H1 (cell line): ENCODE measurements at regions not wholly inside any gene's neighbourhood (a gene's known extent, or its start where the extent isn't known, plus 50 kb on each side); places are given as distances from the start of the nearest gene placed in this dataset.

Experiments
- CTCF ChIA-PET: fragments of 300-600 bp; sonication (Branson Sonifier 250); formaldehyde crosslinking; loops from one replicate; lab custom pipeline; 2021; ENCODE audit not compliant: partially characterized antibody; lab: Charles Lee
- POLR2A ChIA-PET: fragments of 300-600 bp; sonication (Branson Sonifier 250); formaldehyde crosslinking; loops from one replicate; lab custom pipeline; 2021; ENCODE audit warnings: inconsistent platforms; ENCODE audit not compliant: partially characterized antibody; lab: Charles Lee
- DNase-seq, 2 experiments: peaks; one replicate each; pipeline versions ENCODE4 v3.0.0 to v3.0.0-alpha.2; 2010 to 2022; ENCODE audit warnings: low spot score in 2 of 2, low read depth in 1 of 2, mixed read lengths in 1 of 2
- FAIRE-seq: peaks from 2 replicates; lab custom pipeline; 2011; peaks lifted over from hg19 to GRCh38; lab: Jason Lieb, UNC
- H2AFZ ChIP-seq: 2 replicates; pipeline ENCODE4 v1.8.1; 2012; ENCODE audit warnings: low read length, inconsistent platforms
- H2AK5ac ChIP-seq: 2 replicates; pipeline ENCODE4 v1.6.1; 2013; ENCODE audit warnings: low read depth, low read length
- H2BK120ac ChIP-seq: replicated peaks from 2 replicates; pipeline ENCODE3; 2013; ENCODE audit warnings: low read depth, low read length, inconsistent platforms
- H2BK12ac ChIP-seq: 2 replicates; pipeline ENCODE4 v1.6.1; 2013; ENCODE audit warnings: low read depth, low read length
- H2BK15ac ChIP-seq: 2 replicates; pipeline ENCODE4 v1.6.1; 2013; ENCODE audit warnings: low read length
- H2BK20ac ChIP-seq: 2 replicates; pipeline ENCODE4 v1.6.1; 2013; ENCODE audit warnings: low read length
- H2BK5ac ChIP-seq: 2 replicates; pipeline ENCODE4 v1.6.1; 2013; ENCODE audit warnings: low read depth, low read length
- H3K14ac ChIP-seq: 2 replicates; pipeline ENCODE4 v1.6.1; 2013; ENCODE audit warnings: inconsistent platforms; ENCODE audit not compliant: insufficient read length
- H3K18ac ChIP-seq: 2 replicates; pipeline ENCODE4 v1.6.1; 2013; ENCODE audit warnings: low read length; ENCODE audit errors: extremely low read depth
- H3K23ac ChIP-seq: 2 replicates; pipeline ENCODE4 v1.6.1; 2013; ENCODE audit warnings: inconsistent platforms; ENCODE audit not compliant: insufficient read length
- H3K23me2 ChIP-seq: 2 replicates; pipeline ENCODE4 v1.6.1; 2013; ENCODE audit warnings: low read depth, low read length
- H3K27ac ChIP-seq: 2 replicates; pipeline ENCODE4 v1.6.1; 2011; ENCODE audit warnings: low read depth, low read length, inconsistent platforms
- H3K27me3 ChIP-seq, 4 experiments: replicated peaks in 1 of 4; 1 replicate in 1 of 4; 2 replicates in 3 of 4; pipeline versions ENCODE4 v1.6.1 to v1.8.1; 2011 to 2013; ENCODE audit warnings: low read length in 3 of 4, mild to moderate bottlenecking in 3 of 4, inconsistent platforms in 2 of 4, mixed read lengths in 2 of 4, moderate library complexity in 1 of 4; ENCODE audit not compliant: control insufficient read depth in 3 of 4, insufficient read depth in 3 of 4; ENCODE audit errors: extremely low read depth in 1 of 4
- H3K36me3 ChIP-seq, 4 experiments: 2 replicates each; pipeline versions ENCODE4 v1.6.1 to v1.8.1; 2011 to 2013; ENCODE audit warnings: mild to moderate bottlenecking in 4 of 4, low read length in 3 of 4, moderate library complexity in 2 of 4, control low read depth in 1 of 4, inconsistent platforms in 1 of 4; ENCODE audit not compliant: insufficient read depth in 4 of 4, control insufficient read depth in 2 of 4
- H3K4ac ChIP-seq: replicated peaks from 2 replicates; pipeline ENCODE3; 2013; ENCODE audit warnings: low read length, low read depth, mixed read lengths, inconsistent platforms; ENCODE audit not compliant: insufficient read length
- H3K4me1 ChIP-seq, 4 experiments: replicated peaks in 1 of 4; 1 replicate in 1 of 4; 2 replicates in 3 of 4; pipeline versions ENCODE4 v1.6.1 to v1.8.1; 2011 to 2013; ENCODE audit warnings: low read length in 3 of 4, inconsistent platforms in 2 of 4, mixed read lengths in 1 of 4; ENCODE audit not compliant: insufficient read depth in 4 of 4, control insufficient read depth in 3 of 4
- H3K4me2 ChIP-seq, 2 experiments: 2 replicates each; pipeline versions ENCODE4 v1.6.1 to v1.8.1; 2011 to 2013; ENCODE audit warnings: low read depth in 2 of 2, low read length in 2 of 2, control low read depth in 1 of 2, inconsistent platforms in 1 of 2, mild to moderate bottlenecking in 1 of 2; ENCODE audit not compliant: insufficient read depth in 1 of 2
- H3K4me3 ChIP-seq, 4 experiments: fragments of 200-600, 300-600 bp in 1 of 4; sonication (generic), shearing (Covaris generic), sonication (Bioruptor Twin) in 1 of 4; 2 replicates each; pipeline versions ENCODE4 v1.5.1 to v1.8.1; 2011 to 2016; ENCODE audit warnings: low read length in 4 of 4, low read depth in 3 of 4, control low read depth in 2 of 4, inconsistent platforms in 2 of 4, mild to moderate bottlenecking in 2 of 4, mixed read lengths in 1 of 4, moderate library complexity in 1 of 4; ENCODE audit not compliant: insufficient read depth in 2 of 4; ENCODE audit errors: extremely low read depth in 1 of 4
- H3K56ac ChIP-seq: replicated peaks from 2 replicates; pipeline ENCODE3; 2013; ENCODE audit warnings: low read depth, mild to moderate bottlenecking, mixed read lengths, low read length, inconsistent platforms; ENCODE audit not compliant: insufficient read length
- H3K79me1 ChIP-seq: 2 replicates; pipeline ENCODE4 v1.6.1; 2013; ENCODE audit warnings: low read depth, low read length, control low read depth
- H3K79me2 ChIP-seq, 2 experiments: 2 replicates each; pipeline versions ENCODE4 v1.6.1 to v1.8.1; 2012 to 2013; ENCODE audit warnings: low read length in 2 of 2, mild to moderate bottlenecking in 2 of 2, inconsistent platforms in 1 of 2; ENCODE audit not compliant: insufficient read depth in 2 of 2, control insufficient read depth in 1 of 2
- H3K9ac ChIP-seq, 4 experiments: replicated peaks in 1 of 4; 1 replicate in 1 of 4; 2 replicates in 3 of 4; pipeline versions ENCODE4 v1.6.1 to v1.8.1; 2011 to 2013; ENCODE audit warnings: low read depth in 3 of 4, low read length in 3 of 4, control low read depth in 2 of 4, mild to moderate bottlenecking in 2 of 4, moderate library complexity in 2 of 4, inconsistent platforms in 1 of 4; ENCODE audit errors: extremely low read depth in 1 of 4
- H3K9me3 ChIP-seq, 2 experiments: 2 replicates each; pipeline versions ENCODE4 v1.6.1 to v1.8.1; 2012 to 2013; ENCODE audit warnings: mild to moderate bottlenecking in 2 of 2, moderate library complexity in 2 of 2, control low read depth in 1 of 2, inconsistent platforms in 1 of 2, low read depth in 1 of 2, low read length in 1 of 2, mixed read lengths in 1 of 2; ENCODE audit not compliant: insufficient read depth in 2 of 2
- H4K20me1 ChIP-seq, 2 experiments: replicated peaks in 1 of 2; 2 replicates each; pipeline versions ENCODE3 to v1.8.1; 2011 to 2013; ENCODE audit warnings: inconsistent platforms in 2 of 2, low read length in 2 of 2, mild to moderate bottlenecking in 1 of 2; ENCODE audit not compliant: insufficient read depth in 2 of 2, control insufficient read depth in 1 of 2
- H4K5ac ChIP-seq: 2 replicates; pipeline ENCODE4 v1.6.1; 2013; ENCODE audit warnings: low read length, low read depth, mixed read lengths, inconsistent platforms; ENCODE audit not compliant: insufficient read length
- H4K8ac ChIP-seq: 2 replicates; pipeline ENCODE4 v1.8.0; 2013; ENCODE audit warnings: mild to moderate bottlenecking, moderate library complexity, low read length, inconsistent platforms; ENCODE audit not compliant: insufficient read depth; ENCODE audit errors: extremely low read depth
- H4K91ac ChIP-seq: replicated peaks from 2 replicates; pipeline ENCODE3; 2013; ENCODE audit warnings: low read length, mixed read lengths, inconsistent platforms; ENCODE audit not compliant: insufficient read length
- EZH2 ChIP-seq: fragments of 200-600 bp; sonication (generic); IDR thresholded peaks from 2 replicates; pipeline ENCODE4 v1.7.1; 2012; ENCODE audit warnings: low read depth, mild to moderate bottlenecking, moderate library complexity, low read length, inconsistent platforms; ENCODE audit not compliant: severe bottlenecking
- HDAC6 ChIP-seq: IDR thresholded peaks from one replicate; pipeline ENCODE4 v1.7.1; 2012; ENCODE audit warnings: low read depth, mild to moderate bottlenecking, inconsistent platforms, low read length, moderate library complexity
- SIN3A ChIP-seq, 2 experiments: IDR thresholded peaks in 1 of 2; conservative IDR thresholded peaks in 1 of 2; 2 replicates each; pipeline ENCODE4 v1.6.1; 2011 to 2012; ENCODE audit warnings: low read length in 2 of 2, improper control_type of control experiment in 1 of 2, low read depth in 1 of 2, mild to moderate bottlenecking in 1 of 2
- TCF12 ChIP-seq: IDR thresholded peaks from 2 replicates; pipeline ENCODE4 v1.6.1; 2011; ENCODE audit warnings: low read depth, mild to moderate bottlenecking, low read length
- USF2 ChIP-seq: IDR thresholded peaks from 2 replicates; pipeline ENCODE4 v1.6.1; 2011; ENCODE audit warnings: low read length, improper control_type of control experiment
- WGBS, 2 experiments: shearing (Covaris generic) in 1 of 2; methylation state at CpG; one replicate each; pipeline versions ENCODE4 v1.1.6 to v1.1.7; 2013 to 2015; ENCODE audit warnings: low lambda C conversion rate in 2 of 2, mixed read lengths in 2 of 2, inconsistent platforms in 1 of 2, low coverage in 1 of 2, missing lambda C conversion rate in 1 of 2; ENCODE audit not compliant: insufficient replicate concordance in 2 of 2, insufficient coverage in 1 of 2, insufficient read length in 1 of 2; ENCODE audit errors: extremely low coverage in 1 of 2, missing lambda C conversion rate in 1 of 2; 5-methylcytosine and 5-hydroxymethylcytosine counted together

- Histone ChIP-seq H4K8ac (no peak overlapping the region), H2BK15ac (no peak overlapping the region), H3K18ac (no peak overlapping the region), H3K23ac (no peak overlapping the region), H4K20me1 (no peaks in the 10 kb centered on the region), H4K5ac (no peak overlapping the region), H4K91ac (no peak overlapping the region), H2BK5ac (no peak overlapping the region), H2BK20ac (no peak overlapping the region), H3K4me2 (no peak overlapping the region), H3K79me2 (no peaks in the 10 kb centered on the region), H3K14ac (no peak overlapping the region), H3K4me1 (no peaks in the 10 kb centered on the region), H2BK12ac (no peak overlapping the region), H3K36me3 (no peaks in the 10 kb centered on the region), H3K4me3 (no peak overlapping the region), H3K23me2 (no peaks in the 10 kb centered on the region), H3K9me3 (no peaks in the 10 kb centered on the region), H3K56ac (no peak overlapping the region), H3K79me1 (no peaks in the 10 kb centered on the region), H2AFZ (no peak overlapping the region), H3K27ac (no peak overlapping the region), H3K27me3 (no peaks in the 10 kb centered on the region), H2AK5ac (no peak overlapping the region), H2BK120ac (no peak overlapping the region), H3K4ac (no peak overlapping the region), H3K9ac (no peak overlapping the region)
- ChIA-PET CTCF (no interaction called here), POLR2A (no interaction called here)
- FAIRE-seq (no peak), DNase-seq (no peak)
- TF ChIP-seq USF2 (no peak), SIN3A (conservative IDR thresholded peaks at IDR 0.05 in 1 of 2, IDR thresholded peaks at IDR 0.05 in 1 of 2; ENCODE audit: low read depth in 1 of 2, low read length in 2 of 2) (no peak), EZH2 (no peak), TCF12 (no peak), HDAC6 (no peak)
- 93% methylated on average over 3 of the region's 3 CpGs; no CpG with 5 or more reads in 1 of the 2 experiments for WGBS, 2 experiments
These were observed 99.0 kb upstream of the HIVEP3 start for GRCh38 chr1:42017730-42018129.
